ENCODE measurements at regions not wholly inside any gene's neighbourhood (a gene's known extent, or its start where the extent isn't known, plus 50 kb on each side); places are given as distances from the start of the nearest gene placed in this dataset.
"Not testable (repeated sequence)": the region's sequence is repeated elsewhere in the genome, so short reads cannot be mapped to it uniquely, and the experiment has no call there.

GRCh38 chr21:9746311-9746710 is 775.1 kb upstream of the TPTE start:
- DNase-seq: not testable (repeated sequence)

GRCh38 chr21:9746831-9747606 is 774.4 kb upstream of the TPTE start:
- DNase-seq: not testable (repeated sequence)

DNA sequence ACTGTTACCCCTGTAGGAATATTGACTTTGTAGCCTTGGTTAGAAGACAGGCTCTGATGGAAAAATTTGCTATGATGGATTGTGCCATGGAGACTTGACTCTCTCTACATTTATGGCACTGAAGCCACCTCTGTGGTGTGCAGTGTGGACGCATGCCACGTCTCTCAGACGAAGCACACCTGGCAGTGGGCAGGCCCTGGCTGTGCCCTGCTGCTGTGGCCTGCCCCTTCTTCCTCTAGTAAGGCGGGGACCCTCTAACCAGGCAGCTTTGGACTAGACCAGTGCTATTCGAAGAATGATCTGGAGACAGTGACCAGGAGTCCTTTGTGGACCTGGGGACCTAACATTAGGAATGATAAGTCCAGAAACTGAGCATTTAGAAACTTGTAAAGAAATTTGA is 773.5 kb upstream of the TPTE start:
- DNase-seq: not testable (repeated sequence)

- not testable (repeated sequence) for DNase-seq
Measured at GRCh38 chr21:9748451-9748850, 772.9 kb upstream of the TPTE start.

GRCh38 chr21:9749741-9750230 is 771.6 kb upstream of the TPTE start:
- DNase-seq: not testable (repeated sequence)

- no peak for DNase-seq
Measured at GRCh38 chr21:9750341-9751086, 770.9 kb upstream of the TPTE start.

- DNase-seq: not testable (repeated sequence)
Measured at GRCh38 chr21:9751087-9751585, 770.2 kb upstream of the TPTE start.

DNA sequence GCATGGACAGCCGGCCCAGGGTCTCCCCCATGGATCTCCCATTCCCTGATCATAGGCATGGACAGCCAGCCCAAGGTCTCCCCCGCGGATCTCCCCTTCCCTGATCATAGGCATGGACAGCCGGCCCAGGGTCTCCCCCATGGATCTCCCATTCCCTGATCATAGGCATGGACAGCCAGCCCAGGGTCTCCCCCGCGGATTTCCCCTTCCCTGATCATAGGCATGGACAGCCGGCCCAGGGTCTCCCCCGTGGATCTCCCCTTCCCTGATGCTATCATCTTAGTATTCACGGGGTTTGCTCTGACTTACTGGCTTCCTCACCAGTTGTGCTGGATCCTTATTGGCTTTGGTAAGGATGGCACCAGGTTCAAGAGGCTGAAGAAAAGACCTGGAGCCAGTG is 769.4 kb upstream of the TPTE start:
- not testable (repeated sequence) for DNase-seq

DNA sequence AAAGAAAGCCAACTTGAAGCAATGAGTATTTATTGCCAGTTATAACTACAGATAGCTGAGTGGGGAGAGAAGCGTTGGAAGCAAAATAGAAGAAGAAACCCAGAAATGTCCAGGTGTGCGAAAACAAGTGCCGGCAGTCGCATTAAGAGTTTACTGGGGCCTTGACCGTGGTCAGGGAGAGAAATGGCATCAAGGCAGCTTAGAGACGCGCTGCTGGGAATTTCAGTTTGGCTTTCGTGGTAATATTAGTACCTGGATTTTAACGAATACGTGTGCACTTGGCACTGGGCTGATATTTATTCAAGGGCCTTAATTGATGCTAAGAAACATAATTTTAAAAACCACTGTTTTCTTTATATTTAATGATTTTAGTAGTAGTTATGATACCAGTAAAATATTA is 767.9 kb upstream of the TPTE start:
- DNase-seq: not testable (repeated sequence)

GRCh38 chr21:9753943-9754342 is 767.4 kb upstream of the TPTE start:
- DNase-seq: no peak

DNA sequence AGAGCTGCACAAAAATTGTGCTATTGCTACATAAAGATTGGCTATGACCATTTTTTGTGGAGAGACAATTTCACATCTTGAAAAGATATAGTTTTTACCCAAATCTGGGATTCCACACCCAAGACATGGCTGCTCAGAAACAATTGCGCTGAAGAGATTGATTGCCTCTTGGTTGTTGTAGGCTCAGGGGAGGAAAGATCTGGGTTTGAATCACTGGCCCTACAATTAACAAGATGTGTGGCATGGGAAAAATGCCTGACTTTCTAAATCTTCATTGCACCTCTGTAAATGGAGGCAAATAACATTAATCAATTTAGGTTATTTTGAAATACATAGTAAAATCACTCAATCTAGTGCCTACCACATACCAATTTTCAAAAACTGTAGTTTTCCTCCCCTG is 766.9 kb upstream of the TPTE start:
- DNase-seq: not testable (repeated sequence)

GRCh38 chr21:9755611-9756010 is 765.8 kb upstream of the TPTE start:
- no peak for DNase-seq

DNA sequence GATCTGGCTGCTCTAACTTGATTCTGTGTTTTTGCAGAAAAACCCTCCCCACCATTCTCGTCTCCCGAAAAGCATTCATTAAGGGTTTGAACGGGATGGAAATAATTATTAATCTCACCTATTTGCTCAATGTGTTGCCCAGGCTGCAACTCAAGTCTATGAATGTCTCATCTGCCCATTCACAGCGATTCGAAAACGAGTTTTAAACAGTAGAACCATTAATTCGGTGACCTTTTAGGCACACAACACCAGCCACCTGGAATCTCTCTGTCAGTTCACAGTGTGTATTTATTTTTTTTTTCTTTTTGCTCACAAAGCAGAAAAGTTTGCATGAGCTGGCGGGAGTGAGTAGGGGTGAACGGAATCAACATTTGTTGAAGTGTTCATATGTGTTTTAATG is 764.7 kb upstream of the TPTE start:
- no peak for DNase-seq

GRCh38 chr21:9757118-9757517 is 764.3 kb upstream of the TPTE start:
- not testable (repeated sequence) for DNase-seq

GRCh38 chr21:9757572-9757971 is 763.8 kb upstream of the TPTE start:
- not testable (repeated sequence) for DNase-seq

DNA sequence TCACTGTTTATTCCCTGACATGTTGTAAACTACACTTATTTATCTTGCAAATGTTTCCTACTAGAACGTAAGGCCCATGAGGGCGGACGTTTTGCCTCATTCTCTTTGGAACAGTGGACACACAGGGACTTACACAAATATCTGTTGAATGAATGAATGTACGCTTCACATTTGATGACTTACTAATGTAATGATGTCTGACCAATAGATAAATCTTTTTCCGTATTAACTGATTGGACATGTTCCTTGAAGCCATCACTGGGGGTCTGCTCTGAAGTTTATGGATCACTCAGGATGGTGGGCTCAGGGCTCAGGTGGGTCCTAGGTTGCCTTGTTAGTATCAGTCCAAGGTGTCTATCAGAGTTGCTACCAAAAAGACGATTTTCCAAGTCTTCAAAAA is 763.2 kb upstream of the TPTE start:
- DNase-seq: no peak

GRCh38 chr21:9758888-9759287 is 762.5 kb upstream of the TPTE start:
- DNase-seq: no peak

GRCh38 chr21:9759972-9760371 is 761.4 kb upstream of the TPTE start:
- no peak for DNase-seq

DNA sequence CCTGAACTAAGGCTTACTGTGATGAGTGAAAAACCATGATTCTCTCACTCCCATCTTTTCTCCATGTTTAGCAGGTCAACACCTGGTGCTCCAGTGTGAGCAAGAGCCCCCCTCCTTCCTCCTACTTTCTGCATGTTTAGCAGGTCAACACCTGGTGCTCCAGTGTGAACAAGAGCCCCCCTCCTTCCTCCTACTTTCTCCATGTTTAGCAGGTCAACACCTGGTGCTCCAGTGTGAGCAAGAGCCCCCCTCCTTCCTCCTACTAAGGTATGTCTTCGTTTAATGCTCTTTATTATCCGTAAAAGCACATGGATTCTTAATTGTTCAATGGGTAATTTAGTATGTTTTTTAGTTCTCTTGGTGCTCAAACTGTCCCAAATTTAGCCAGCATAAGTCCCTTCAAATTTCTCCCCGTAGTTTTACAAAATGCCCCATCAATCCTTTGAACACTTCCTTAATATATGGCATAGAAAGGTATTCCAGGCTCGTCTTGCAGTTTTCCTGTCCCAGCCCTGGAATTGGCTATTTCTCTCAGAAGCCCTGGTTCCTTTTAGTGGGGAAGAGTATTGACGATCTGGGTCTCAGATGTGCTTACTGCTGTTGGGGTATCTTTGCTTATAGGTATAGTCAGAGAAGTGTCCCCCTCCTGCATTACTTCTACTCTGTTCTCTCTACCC is 760.8 kb upstream of the TPTE start:
- DNase-seq: no peak

DNA sequence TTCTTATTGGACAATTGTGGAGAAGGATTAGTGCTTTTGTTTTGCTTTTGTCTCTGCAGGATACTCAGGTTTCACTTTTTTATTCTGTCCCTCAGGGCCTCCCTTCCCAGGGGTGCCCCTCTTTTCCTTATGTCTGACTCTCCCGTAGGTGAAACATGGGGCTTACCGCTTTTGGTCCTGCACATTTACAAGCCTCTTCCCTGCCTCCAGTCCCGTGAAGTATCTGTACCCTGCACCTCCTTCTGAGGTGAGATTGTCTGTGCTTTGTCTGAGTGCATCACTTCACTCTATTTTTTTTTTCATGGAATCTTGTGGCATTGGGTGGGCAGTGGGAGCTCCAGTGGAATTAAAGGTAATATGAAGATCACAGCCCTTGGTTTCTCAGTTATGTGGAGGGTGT is 758.1 kb upstream of the TPTE start:
- no peak for DNase-seq

GRCh38 chr21:9763807-9764206 is 757.6 kb upstream of the TPTE start:
- no peak for DNase-seq

DNA sequence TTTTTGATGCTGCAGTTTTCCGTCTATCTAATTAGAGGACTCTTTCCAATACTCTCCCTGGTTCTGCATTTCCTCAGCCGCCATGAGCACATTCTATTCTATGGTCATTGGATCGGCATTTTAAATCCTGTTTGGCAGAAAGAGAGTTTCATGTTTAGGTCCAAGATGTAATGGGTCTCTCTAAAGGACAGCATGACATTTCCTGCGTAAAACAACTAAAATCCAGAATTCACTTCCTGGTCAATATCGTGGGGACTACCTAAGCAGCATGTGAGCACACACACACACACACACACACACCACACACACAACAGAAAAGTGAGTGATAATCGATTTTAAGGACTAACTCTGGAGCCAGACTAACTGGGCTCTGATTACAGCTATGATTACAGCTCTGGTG is 757.1 kb upstream of the TPTE start:
- DNase-seq: not testable (repeated sequence)

- not testable (repeated sequence) for DNase-seq
Measured at GRCh38 chr21:9765538-9765937, 755.8 kb upstream of the TPTE start.

Data from CD4-positive, alpha-beta T cell treated with Interleukin-17A for 4 hours (primary cell).